T-helper 22 cell (primary cell): ENCODE measurements at regions not wholly inside any gene's neighbourhood (a gene's known extent, or its start where the extent isn't known, plus 50 kb on each side); places are given as distances from the start of the nearest gene placed in this dataset.

Source experiments
- DNase-seq: peaks from one replicate; pipeline ENCODE4 v3.0.0-alpha.2; 2020; ENCODE audit warnings: low read depth

GRCh38 chr1:244347942-244348341 is 103.8 kb downstream of the ADSS2 start:
- no peak for DNase-seq

DNA sequence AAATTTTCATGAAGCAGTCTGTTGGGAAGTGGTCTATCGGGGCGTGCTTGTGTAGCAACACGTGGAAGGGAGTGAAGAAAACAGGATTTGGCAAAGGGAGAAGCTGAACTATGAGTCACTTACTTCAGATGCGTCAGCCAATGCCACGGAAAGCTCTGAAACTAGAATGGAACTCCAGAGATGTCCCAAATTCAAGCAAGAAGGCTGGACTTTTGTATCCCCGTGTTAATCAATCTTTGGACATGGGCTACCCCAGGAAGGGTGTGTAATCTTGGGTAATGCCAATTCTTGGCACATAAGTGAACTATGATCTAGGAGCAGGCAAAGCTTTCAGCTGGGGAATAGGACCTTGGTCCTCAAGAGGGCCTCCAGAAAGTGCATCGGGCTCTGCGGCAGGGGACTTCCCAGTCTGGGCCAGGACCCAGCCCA is 102.6 kb downstream of the ADSS2 start:
- no peak for DNase-seq

DNA sequence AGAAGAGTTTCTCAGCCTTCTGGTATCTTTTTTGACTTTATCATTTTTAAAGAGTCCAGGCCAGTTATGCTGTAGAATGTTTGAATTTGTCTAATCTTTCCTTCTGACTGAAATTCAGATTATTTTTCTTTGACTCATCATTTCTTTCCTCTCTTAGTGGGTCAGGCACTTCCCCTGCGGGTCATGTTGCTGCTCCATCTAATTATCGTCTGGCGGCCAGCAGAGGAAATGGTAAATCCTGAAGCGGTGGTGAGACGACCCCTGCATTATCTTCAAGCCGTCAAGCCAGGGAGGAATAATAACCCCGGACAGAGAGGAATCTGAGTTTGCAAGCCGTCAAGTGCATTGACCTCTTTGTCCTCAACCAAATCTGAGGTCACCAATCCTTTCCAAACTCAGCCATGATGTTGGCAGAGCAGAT is 102.1 kb downstream of the ADSS2 start:
- DNase-seq = no peak

GRCh38 chr1:244350027-244350426 is 101.7 kb downstream of the ADSS2 start:
- DNase-seq = no peak

DNA sequence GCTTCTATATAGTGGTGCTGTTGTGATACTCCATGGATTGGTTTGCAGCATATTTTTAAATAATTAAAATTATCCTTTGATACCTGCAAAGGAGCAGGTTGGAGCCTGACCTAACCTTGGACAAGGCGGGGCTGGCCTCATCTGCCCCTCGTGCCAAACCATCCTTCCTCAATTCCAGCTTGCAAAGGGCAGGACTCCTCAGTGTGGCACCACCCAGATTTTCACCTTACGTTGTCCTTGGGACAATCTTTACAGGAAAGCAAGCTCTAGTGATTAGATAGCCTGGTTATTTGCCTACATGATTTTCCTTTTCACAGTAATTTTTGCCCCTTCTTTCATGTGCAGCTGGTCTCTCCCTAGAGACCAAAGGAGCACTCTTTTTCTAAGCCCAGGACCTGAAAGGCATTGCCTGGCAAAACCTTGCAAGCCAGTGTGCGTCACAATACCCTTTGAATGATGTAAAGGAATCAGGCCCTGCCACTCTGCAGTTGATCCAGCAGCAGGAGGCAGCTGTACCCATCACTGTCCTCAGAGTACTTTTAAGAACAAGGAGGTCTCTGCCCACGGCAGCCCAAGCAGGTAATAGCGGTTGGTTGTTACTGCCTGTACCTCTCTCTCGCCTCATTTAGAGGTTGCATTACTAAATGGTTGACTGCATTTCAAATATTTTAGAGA is 99.4 kb downstream of the ADSS2 start:
- DNase-seq = no peak

DNA sequence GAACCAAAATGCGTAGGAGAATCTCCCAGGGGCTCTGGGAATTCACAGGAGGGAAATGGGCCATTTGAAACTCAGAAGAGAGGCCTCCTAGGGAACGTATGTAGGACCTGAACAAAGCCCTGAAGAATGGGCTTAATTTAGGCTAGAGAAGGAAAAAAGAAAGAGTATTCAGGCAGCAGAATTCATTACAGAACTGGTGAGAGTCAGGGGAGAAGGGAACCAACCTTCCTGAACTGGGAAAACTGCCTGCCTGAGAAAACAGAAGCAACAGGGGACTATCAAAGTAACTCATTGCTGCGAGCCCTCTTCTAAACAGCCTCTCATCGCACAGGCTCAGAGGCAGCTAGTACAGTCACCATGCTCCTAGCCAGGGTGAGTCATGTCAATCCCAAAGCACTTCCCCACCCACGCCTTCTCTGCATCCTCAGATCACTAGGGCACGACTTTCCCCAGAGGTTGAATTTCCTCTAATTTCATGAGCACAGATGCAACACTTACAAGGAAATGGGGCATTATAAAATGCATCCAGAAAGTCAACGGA is 98.1 kb downstream of the ADSS2 start:
- no peak for DNase-seq

DNA sequence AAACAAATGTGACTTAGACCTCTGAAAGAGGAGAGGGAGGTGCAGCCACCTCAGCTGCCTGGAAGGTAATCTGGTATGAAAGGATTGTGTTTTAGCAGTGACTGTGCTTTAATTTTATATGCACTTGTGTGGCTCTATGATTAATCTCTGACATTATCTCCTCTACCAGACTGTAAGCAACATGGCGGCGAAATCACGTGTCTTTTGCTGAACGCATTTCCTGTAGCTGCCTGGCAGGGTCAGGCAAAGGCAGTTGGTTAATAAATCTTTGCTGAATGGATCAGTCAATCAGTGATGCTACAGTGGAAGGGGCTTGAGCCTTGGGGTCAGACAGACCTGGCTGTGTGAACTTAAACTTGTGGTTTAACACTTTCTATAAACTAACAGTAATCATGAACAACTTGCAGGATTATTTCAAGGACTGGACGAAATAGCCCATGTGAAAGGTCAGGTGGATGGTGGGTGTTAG is 96.9 kb downstream of the ADSS2 start:
- DNase-seq = no peak

GRCh38 chr1:244356376-244356775 is 95.3 kb downstream of the ADSS2 start:
- DNase-seq = no peak
